IMR-90 (cell line): ENCODE measurements at regions not wholly inside any gene's neighbourhood (a gene's known extent, or its start where the extent isn't known, plus 50 kb on each side); places are given as distances from the start of the nearest gene placed in this dataset.

Experiments used
- ATAC-seq: fragments of 200-7000 bp; cut with Tn5 transposase; 2 replicates; pipeline ENCODE4 v1.9.1; 2020; ENCODE audit warnings: low read depth, mild to moderate bottlenecking, moderate library complexity
- BruUV-seq: library from RNA; stranded (reverse); fragments of 400-500 nt; replicated peaks from 2 replicates; lab custom pipeline; 2021; lab: Mats Ljungman, UMichigan
- CTCF ChIA-PET: fragments of 300-600 bp; formaldehyde crosslinking; extraction: SDS; loops from one replicate; lab custom pipeline; 2021; ENCODE audit warnings: antibody characterized with exemption; lab: Yijun Ruan, JAX
- POLR2A ChIA-PET: fragments of 300-600 bp; sonication (Branson Sonifier 250); formaldehyde crosslinking; loops from one replicate; lab custom pipeline; 2022; ENCODE audit warnings: antibody characterized with exemption; ENCODE audit not compliant: unreplicated experiment; lab: Charles Lee
- DNase-seq: peaks from one replicate; pipeline ENCODE4 v3.0.0; 2013
- H2AFZ ChIP-seq: replicated peaks from 2 replicates; pipeline ENCODE3; 2013; ENCODE audit warnings: low read length, mild to moderate bottlenecking; ENCODE audit not compliant: poor library complexity
- H2AK5ac ChIP-seq: 2 replicates; pipeline ENCODE4 v1.6.1; 2013; ENCODE audit warnings: low read depth, low read length, inconsistent platforms
- H2AK9ac ChIP-seq: replicated peaks from 2 replicates; pipeline ENCODE3; 2013; ENCODE audit warnings: mild to moderate bottlenecking, low read depth, low read length, moderate library complexity; ENCODE audit not compliant: poor library complexity
- H2BK120ac ChIP-seq: 2 replicates; pipeline ENCODE4 v1.6.1; 2013; ENCODE audit warnings: low read depth, low read length, inconsistent platforms
- H2BK15ac ChIP-seq: 3 replicates; pipeline ENCODE4 v1.6.1; 2013; ENCODE audit warnings: low read depth, low read length, inconsistent platforms
- H2BK20ac ChIP-seq: 2 replicates; pipeline ENCODE4 v1.6.1; 2013; ENCODE audit warnings: low read depth, mild to moderate bottlenecking, inconsistent platforms, low read length, moderate library complexity
- H2BK5ac ChIP-seq: 2 replicates; pipeline ENCODE4 v1.6.1; 2013; ENCODE audit warnings: mild to moderate bottlenecking, low read depth, low read length, inconsistent platforms; ENCODE audit not compliant: poor library complexity, severe bottlenecking
- H3K14ac ChIP-seq: replicated peaks from 2 replicates; pipeline ENCODE4 v1.6.1; 2013; ENCODE audit warnings: low read depth, low read length, inconsistent platforms
- H3K18ac ChIP-seq: 2 replicates; pipeline ENCODE4 v1.6.1; 2013; ENCODE audit warnings: low read depth, low read length, control low read depth
- H3K23ac ChIP-seq: 2 replicates; pipeline ENCODE4 v1.6.1; 2013; ENCODE audit warnings: low read depth, low read length, inconsistent platforms
- H3K27ac ChIP-seq: 2 replicates; pipeline ENCODE4 v1.5.1; 2013; ENCODE audit warnings: mild to moderate bottlenecking, control low read depth, low read length; ENCODE audit not compliant: insufficient read depth
- H3K27me3 ChIP-seq: 2 replicates; pipeline ENCODE4 v1.6.1; 2013; ENCODE audit warnings: low read length; ENCODE audit not compliant: control insufficient read depth, insufficient read depth
- H3K36me3 ChIP-seq: 2 replicates; pipeline ENCODE4 v1.6.1; 2013; ENCODE audit warnings: low read length, mixed read lengths; ENCODE audit not compliant: control insufficient read depth, insufficient read depth
- H3K4ac ChIP-seq: 2 replicates; pipeline ENCODE4 v1.6.1; 2013; ENCODE audit warnings: low read depth, low read length, inconsistent platforms
- H3K4me1 ChIP-seq: 2 replicates; pipeline ENCODE4 v1.6.1; 2013; ENCODE audit warnings: low read length, mixed read lengths; ENCODE audit not compliant: control insufficient read depth, insufficient read depth
- H3K4me2 ChIP-seq: 2 replicates; pipeline ENCODE4 v1.6.1; 2013; ENCODE audit warnings: low read depth, mild to moderate bottlenecking, control low read depth, low read length, moderate library complexity
- H3K4me3 ChIP-seq: 2 replicates; pipeline ENCODE4 v1.5.1; 2013; ENCODE audit warnings: low read depth, mild to moderate bottlenecking, control low read depth, low read length, moderate library complexity; ENCODE audit not compliant: insufficient read depth
- H3K56ac ChIP-seq: 2 replicates; pipeline ENCODE4 v1.6.1; 2013; ENCODE audit warnings: low read length, inconsistent platforms; ENCODE audit not compliant: insufficient read depth; ENCODE audit errors: extremely low read depth
- H3K79me1 ChIP-seq, 2 experiments: 2 replicates each; pipeline ENCODE4 v1.6.1; 2013; ENCODE audit warnings: low read length in 2 of 2, inconsistent platforms in 1 of 2, low read depth in 1 of 2
- H3K9ac ChIP-seq: 2 replicates; pipeline ENCODE4 v1.6.1; 2013; ENCODE audit warnings: low read depth, low read length, control low read depth
- H3K9me1 ChIP-seq: 2 replicates; pipeline ENCODE4 v1.6.1; 2013; ENCODE audit warnings: low read length, inconsistent platforms; ENCODE audit not compliant: insufficient read depth
- H3K9me3 ChIP-seq: 2 replicates; pipeline ENCODE4 v1.6.1; 2013; ENCODE audit warnings: low read length; ENCODE audit not compliant: control insufficient read depth, insufficient read depth
- H4K20me1 ChIP-seq: 2 replicates; pipeline ENCODE4 v1.6.1; 2013; ENCODE audit warnings: low read length, inconsistent platforms; ENCODE audit not compliant: insufficient read depth
- H4K5ac ChIP-seq: 2 replicates; pipeline ENCODE4 v1.6.1; 2013; ENCODE audit warnings: mild to moderate bottlenecking, low read depth, low read length, control low read depth
- H4K8ac ChIP-seq, 2 experiments: 2 replicates each; pipeline ENCODE4 v1.6.1; 2013; ENCODE audit warnings: low read depth in 2 of 2, low read length in 2 of 2, control low read depth in 1 of 2, inconsistent platforms in 1 of 2
- H4K91ac ChIP-seq: 2 replicates; pipeline ENCODE4 v1.6.1; 2013; ENCODE audit warnings: low read depth, low read length, inconsistent platforms; ENCODE audit not compliant: insufficient read depth
- BHLHE40 ChIP-seq: fragments of 150-350 bp; IDR thresholded peaks from 2 replicates; pipeline ENCODE4 v1.6.1; 2016; ENCODE audit warnings: mild to moderate bottlenecking, low read depth, low read length
- CEBPB ChIP-seq: IDR thresholded peaks from 2 replicates; pipeline ENCODE4 v1.6.1; 2012; ENCODE audit warnings: low read depth, low read length, improper control_type of control experiment
- CHD1 ChIP-seq: IDR thresholded peaks from 2 replicates; pipeline ENCODE4 v1.6.1; 2012; ENCODE audit warnings: low read depth, low read length, improper control_type of control experiment
- FOS ChIP-seq: fragments of 150-350 bp; IDR thresholded peaks from 2 replicates; pipeline ENCODE4 v1.6.1; 2016; ENCODE audit warnings: low read depth, low read length
- MAFK ChIP-seq: IDR thresholded peaks from 2 replicates; pipeline ENCODE4 v1.6.1; 2012; ENCODE audit warnings: low read depth, low read length, improper control_type of control experiment
- MXI1 ChIP-seq: IDR thresholded peaks from 2 replicates; pipeline ENCODE4 v1.6.1; 2012; ENCODE audit warnings: low read depth, mild to moderate bottlenecking, low read length, moderate library complexity, borderline replicate concordance
- POLR2A ChIP-seq: IDR thresholded peaks from 2 replicates; pipeline ENCODE4 v1.6.1; 2012; ENCODE audit warnings: mild to moderate bottlenecking, low read depth, low read length
- RAD21 ChIP-seq: IDR thresholded peaks from 2 replicates; pipeline ENCODE4 v1.6.1; 2012; ENCODE audit warnings: low read length, improper control_type of control experiment
- RCOR1 ChIP-seq: IDR thresholded peaks from 2 replicates; pipeline ENCODE4 v1.6.1; 2012; ENCODE audit warnings: mild to moderate bottlenecking, low read length, improper control_type of control experiment; ENCODE audit not compliant: insufficient replicate concordance
- USF2 ChIP-seq: fragments of 150-350 bp; IDR thresholded peaks from 2 replicates; pipeline ENCODE4 v1.6.1; 2017; ENCODE audit warnings: mild to moderate bottlenecking, antibody characterized with exemption, low read length, low read depth
- dilution Hi-C: fragments of 300-500 bp; cut with HindIII; formaldehyde crosslinking; loops from one replicate; pipeline ENCODE4 v1.14.3; 2018; ENCODE audit warnings: low sequenced_read_pairs; ENCODE audit not compliant: unreplicated experiment
- in situ Hi-C: fragments of 300-500 bp; cut with MboI; formaldehyde crosslinking; loops from 3 replicates; pipeline ENCODE4 v1.14.3; 2019; ENCODE audit warnings: low sequenced_read_pairs, inconsistent platforms, mixed read lengths
- intact Hi-C: fragments of 100-400 bp; cut with micrococcal nuclease; formaldehyde crosslinking; loops from 2 replicates; pipeline ENCODE4 v1.10.0; 2022

DNA sequence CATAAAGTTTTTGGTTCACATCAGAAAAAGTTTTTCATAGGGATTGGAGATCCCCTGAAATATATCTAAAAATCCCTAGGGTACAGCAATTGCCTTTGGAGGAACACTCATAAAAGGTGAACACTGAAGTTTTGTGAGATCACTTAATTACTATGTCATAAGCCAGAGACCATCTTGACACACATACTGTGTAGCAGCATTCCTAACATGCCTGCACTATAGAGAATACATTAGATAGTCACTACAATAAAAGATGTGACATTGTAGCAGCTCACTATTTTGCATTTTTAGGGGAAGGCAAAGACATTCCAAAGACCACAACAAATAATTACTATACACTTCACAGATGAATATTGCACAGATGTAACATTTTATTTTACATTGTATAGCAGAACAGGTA is 779.9 kb downstream of the KCNT2 start:
- Histone ChIP-seq H3K18ac (no peak overlapping the region), H3K23ac (no peak overlapping the region), H2AK5ac (no peak overlapping the region), H2BK20ac (no peak overlapping the region), H3K4me3 (no peak overlapping the region), H3K4ac (no peak overlapping the region), H4K20me1 (no peaks in the 10 kb centered on the region), H2BK5ac (no peak overlapping the region), H2AK9ac (no peak overlapping the region), H3K56ac (no peak overlapping the region), H3K27me3 (no peaks in the 10 kb centered on the region), H4K8ac (no peak overlapping the region), H3K9ac (no peak overlapping the region), H3K9me3 (no peaks in the 10 kb centered on the region), H4K5ac (no peak overlapping the region), H2BK15ac (no peak overlapping the region), H3K4me2 (no peak overlapping the region), H3K9me1 (no peaks in the 10 kb centered on the region), H3K36me3 (no peaks in the 10 kb centered on the region), H4K91ac (no peak overlapping the region), H3K4me1 (no peaks in the 10 kb centered on the region), H3K79me1 (no peaks in the 10 kb centered on the region), H2BK120ac (no peak overlapping the region), H2AFZ (no peak overlapping the region), H3K14ac (no peak overlapping the region), H3K27ac (no peak overlapping the region)
- in situ Hi-C loops (no loop called here), dilution Hi-C loops (no loop called here), intact Hi-C loops (no loop called here)
- ATAC-seq (no peak), DNase-seq (no peak)
- POLR2A ChIA-PET = no interaction called here
- TF ChIP-seq CEBPB (no peak), BHLHE40 (no peak), POLR2A (no peak), USF2 (no peak), CHD1 (no peak), MXI1 (no peak), MAFK (no peak), RCOR1 (no peak), FOS (no peak), RAD21 (no peak)
- BruUV-seq = no TSS peak
- CTCF ChIA-PET = no interaction called here
